ENCODE measurements at regions not wholly inside any gene's neighbourhood (a gene's known extent, or its start where the extent isn't known, plus 50 kb on each side); places are given as distances from the start of the nearest gene placed in this dataset.
"Not testable (repeated sequence)": the region's sequence is repeated elsewhere in the genome, so short reads cannot be mapped to it uniquely, and the experiment has no call there.

- H3K27ac ChIP-seq; ATAC-seq (replicated peaks in 6 of 8); H3K4me3 ChIP-seq; in situ Hi-C loops (cut with MboI; ENCODE audit: low pct_unique_long_range_greater_than_20kb in 2 of 9, low sequenced_read_pairs in 9 of 9, unreplicated experiment in 9 of 9); H3K4me1 ChIP-seq (replicated peaks in 1 of 2): not testable (repeated sequence)
- WGBS, 10 experiments, result 15 to 69% (median 50%) methylated on average over 5 to 10 of the region's 10 CpGs
Observed at GRCh38 chr21:9743566-9743965, 777.8 kb upstream of the TPTE start.

DNA sequence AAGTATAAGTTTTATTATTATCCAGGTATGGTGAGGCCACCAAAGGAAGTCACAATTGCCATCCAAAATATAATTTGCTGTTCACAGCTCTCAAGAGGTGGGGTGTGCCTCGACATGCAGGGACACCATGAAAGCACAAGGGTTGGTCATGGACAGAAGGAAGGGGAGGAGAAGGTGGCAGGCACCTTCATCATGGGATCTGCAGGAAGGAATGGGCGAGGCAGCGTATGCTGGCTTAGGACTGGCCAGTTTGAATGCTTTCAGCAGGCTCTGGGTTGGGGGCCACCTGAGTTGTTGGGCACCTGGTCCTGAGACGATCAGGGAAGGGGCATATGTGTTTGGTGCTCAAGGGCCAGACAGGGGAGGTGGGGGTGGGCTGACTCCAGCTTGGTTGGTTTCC is 777.2 kb upstream of the TPTE start:
- WGBS, 10 experiments, result 0 to 33% (median 7%) methylated on average over 1 to 4 of the region's 4 CpGs
- H3K4me3 ChIP-seq; H3K27ac ChIP-seq; H3K4me1 ChIP-seq (replicated peaks in 1 of 2); ATAC-seq (replicated peaks in 6 of 8); in situ Hi-C loops (cut with MboI; ENCODE audit: low pct_unique_long_range_greater_than_20kb in 2 of 9, low sequenced_read_pairs in 9 of 9, unreplicated experiment in 9 of 9): not testable (repeated sequence)

DNA sequence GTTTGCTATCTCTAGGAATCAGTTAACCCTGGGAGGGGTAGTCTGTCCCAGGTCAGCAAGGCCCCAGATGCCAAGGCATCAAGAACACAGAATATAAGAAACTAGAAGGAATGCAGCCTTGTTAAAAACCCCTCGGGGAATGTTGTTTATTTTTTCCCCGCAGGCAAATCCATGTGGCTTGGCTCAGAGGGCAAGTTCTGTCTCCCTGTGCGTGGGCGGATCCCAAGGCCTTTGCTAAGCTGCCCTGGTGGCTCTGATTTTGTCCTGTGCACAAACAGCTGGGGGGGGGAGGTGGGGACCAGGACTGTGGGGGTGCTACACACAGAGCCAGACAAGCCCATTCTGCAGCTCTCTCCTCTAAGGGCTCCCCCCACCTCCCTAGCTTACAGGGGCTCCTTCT is 776.8 kb upstream of the TPTE start:
- WGBS, 10 experiments, result 0 to 17% (median 0%) methylated on average over 1 to 3 of the region's 4 CpGs; no CpG with 5 or more reads in 5 of the 10 experiments
- H3K4me3 ChIP-seq; ATAC-seq (replicated peaks in 6 of 8); H3K27ac ChIP-seq; H3K4me1 ChIP-seq (replicated peaks in 1 of 2); in situ Hi-C loops (cut with MboI; ENCODE audit: low pct_unique_long_range_greater_than_20kb in 2 of 9, low sequenced_read_pairs in 9 of 9, unreplicated experiment in 9 of 9): not testable (repeated sequence)

GRCh38 chr21:9745457-9746108 is 775.8 kb upstream of the TPTE start:
- H3K27ac ChIP-seq, H3K4me3 ChIP-seq: not testable (repeated sequence)
- WGBS, 10 experiments, result 7 to 27% (median 17%) methylated on average over 3 to 9 of the region's 9 CpGs

DNA sequence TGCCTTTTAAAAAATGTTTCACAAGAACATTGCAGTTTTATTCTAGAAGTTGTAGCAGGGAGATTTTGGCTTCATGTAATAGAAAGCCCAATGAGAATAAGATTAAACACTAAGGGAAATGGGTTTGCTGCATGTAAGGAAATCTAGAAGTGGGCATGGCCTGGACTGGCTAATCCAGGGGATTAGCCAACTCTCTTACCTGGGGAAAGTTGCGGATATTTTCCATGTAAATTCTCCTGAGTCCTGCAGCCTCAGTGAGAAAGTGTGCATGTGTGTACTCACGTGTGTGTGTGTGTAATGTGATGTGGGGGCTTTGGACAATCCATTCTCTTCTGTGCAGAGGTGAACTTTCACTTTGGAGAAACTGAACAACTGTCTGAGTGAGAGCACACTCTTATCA is 775.1 kb upstream of the TPTE start:
- in situ Hi-C loops (cut with MboI; ENCODE audit: low pct_unique_long_range_greater_than_20kb in 2 of 9, low sequenced_read_pairs in 9 of 9, unreplicated experiment in 9 of 9), result not testable (repeated sequence)

More at GRCh38 chr21:9745457-9746108, 775.8 kb upstream of the TPTE start:
- ATAC-seq (replicated peaks in 6 of 8); H3K4me1 ChIP-seq (replicated peaks in 1 of 2); in situ Hi-C loops (cut with MboI; ENCODE audit: low pct_unique_long_range_greater_than_20kb in 2 of 9, low sequenced_read_pairs in 9 of 9, unreplicated experiment in 9 of 9): not testable (repeated sequence)

DNA sequence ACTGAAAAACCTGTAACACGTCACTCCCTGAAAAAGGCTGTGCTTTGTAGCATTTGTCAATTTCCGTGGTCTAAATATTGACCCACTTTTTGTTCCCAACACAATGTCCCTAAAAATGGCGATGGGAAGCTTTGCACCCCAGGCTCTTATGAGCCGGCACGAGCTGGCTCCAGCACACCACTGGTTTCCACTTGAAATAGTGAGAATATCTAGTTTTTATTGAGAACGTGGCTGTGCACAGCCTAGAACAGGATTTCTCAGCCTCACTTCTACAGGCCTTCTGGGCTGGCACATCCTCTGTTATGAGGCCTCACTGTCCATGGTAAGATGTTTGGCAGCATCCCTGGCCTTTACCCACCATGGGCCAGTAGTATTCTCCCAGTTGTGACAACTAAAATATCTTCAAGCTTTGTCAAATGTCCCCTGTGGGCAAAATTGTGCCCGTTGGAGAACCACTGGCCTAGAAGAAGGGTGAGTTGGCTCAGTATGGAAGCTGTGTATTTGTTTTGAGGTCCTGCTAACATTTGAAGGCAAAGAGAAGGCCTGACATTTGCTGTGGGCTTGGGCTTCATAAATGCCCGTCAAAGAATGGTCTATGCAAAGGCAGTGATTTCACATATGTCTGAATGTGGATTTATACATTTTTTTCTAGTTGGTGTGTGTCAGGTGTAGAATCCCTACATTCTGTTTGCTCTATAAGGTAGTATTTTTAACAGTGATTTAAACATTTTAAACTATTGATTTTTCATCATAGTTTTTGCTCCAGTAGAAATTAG is 774.4 kb upstream of the TPTE start:
- in situ Hi-C loops (cut with MboI; ENCODE audit: low pct_unique_long_range_greater_than_20kb in 2 of 9, low sequenced_read_pairs in 9 of 9, unreplicated experiment in 9 of 9); H3K4me3 ChIP-seq; H3K4me1 ChIP-seq (replicated peaks in 1 of 2); H3K27ac ChIP-seq; ATAC-seq (replicated peaks in 6 of 8): not testable (repeated sequence)
- 0 to 23% (median 8%) methylated on average over 2 to 7 of the region's 8 CpGs for WGBS, 10 experiments

More for the DNA sequence above, 775.1 kb upstream of the TPTE start:
- not testable (repeated sequence) for ATAC-seq (replicated peaks in 6 of 8); H3K4me3 ChIP-seq; H3K4me1 ChIP-seq (replicated peaks in 1 of 2); H3K27ac ChIP-seq
- WGBS, 10 experiments, result 13 to 88% (median 35%) methylated on average over 1 to 2 of the region's 2 CpGs; no CpG with 5 or more reads in 3 of the 10 experiments

DNA sequence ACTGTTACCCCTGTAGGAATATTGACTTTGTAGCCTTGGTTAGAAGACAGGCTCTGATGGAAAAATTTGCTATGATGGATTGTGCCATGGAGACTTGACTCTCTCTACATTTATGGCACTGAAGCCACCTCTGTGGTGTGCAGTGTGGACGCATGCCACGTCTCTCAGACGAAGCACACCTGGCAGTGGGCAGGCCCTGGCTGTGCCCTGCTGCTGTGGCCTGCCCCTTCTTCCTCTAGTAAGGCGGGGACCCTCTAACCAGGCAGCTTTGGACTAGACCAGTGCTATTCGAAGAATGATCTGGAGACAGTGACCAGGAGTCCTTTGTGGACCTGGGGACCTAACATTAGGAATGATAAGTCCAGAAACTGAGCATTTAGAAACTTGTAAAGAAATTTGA is 773.5 kb upstream of the TPTE start:
- in situ Hi-C loops (cut with MboI; ENCODE audit: low pct_unique_long_range_greater_than_20kb in 2 of 9, low sequenced_read_pairs in 9 of 9, unreplicated experiment in 9 of 9); ATAC-seq (replicated peaks in 6 of 8); H3K4me1 ChIP-seq (replicated peaks in 1 of 2); H3K27ac ChIP-seq; H3K4me3 ChIP-seq: not testable (repeated sequence)
- 5 to 31% (median 9%) methylated on average over 3 to 4 of the region's 5 CpGs; no CpG with 5 or more reads in 6 of the 10 experiments for WGBS, 10 experiments

DNA sequence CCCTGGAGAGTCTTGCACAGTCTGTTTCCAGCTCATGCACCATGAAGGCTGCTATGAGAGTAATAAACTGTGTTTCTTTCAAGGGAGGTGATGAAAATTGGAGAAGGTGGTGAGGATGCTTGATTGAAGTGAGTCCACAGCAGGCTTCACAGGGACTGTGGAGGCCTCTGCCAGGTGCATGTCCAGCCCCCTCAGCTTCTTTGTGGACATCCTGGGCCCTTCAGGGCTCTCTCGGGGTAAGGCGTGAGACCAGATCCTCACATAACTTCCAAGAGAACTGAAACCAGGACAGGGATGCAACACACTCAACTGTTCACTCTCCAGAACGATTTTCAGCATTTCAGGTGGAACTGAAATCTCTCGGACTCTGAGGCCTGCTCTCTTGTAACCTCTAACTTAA is 772.9 kb upstream of the TPTE start:
- H3K4me3 ChIP-seq; H3K27ac ChIP-seq; H3K4me1 ChIP-seq (replicated peaks in 1 of 2); in situ Hi-C loops (cut with MboI; ENCODE audit: low pct_unique_long_range_greater_than_20kb in 2 of 9, low sequenced_read_pairs in 9 of 9, unreplicated experiment in 9 of 9); ATAC-seq (replicated peaks in 6 of 8): not testable (repeated sequence)
- 0 to 27% (median 11%) methylated on average over 2 to 4 of the region's 4 CpGs for WGBS, 10 experiments

DNA sequence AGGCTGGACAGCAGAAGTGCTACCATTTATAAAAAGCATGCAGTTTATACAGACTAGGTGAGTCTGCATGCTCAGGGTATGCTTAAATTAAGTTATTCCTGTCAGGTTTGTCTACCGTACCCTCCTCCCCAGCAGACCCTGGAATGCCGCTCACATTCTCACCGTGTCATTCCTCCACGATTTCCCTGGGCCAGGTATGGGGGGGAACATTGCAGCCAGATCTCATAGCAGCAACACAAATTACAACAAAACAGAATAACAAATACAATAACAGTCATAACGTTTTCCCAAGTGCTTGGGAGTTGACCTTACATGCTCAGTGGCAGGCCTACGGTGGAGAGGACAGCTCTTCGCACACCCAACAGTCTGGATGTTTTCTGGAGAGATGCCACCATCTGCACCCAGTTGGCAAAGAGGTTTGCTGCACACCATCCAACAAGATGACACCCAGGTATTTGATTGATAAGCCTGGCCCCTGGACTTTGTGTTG is 771.6 kb upstream of the TPTE start:
- H3K4me3 ChIP-seq; in situ Hi-C loops (cut with MboI; ENCODE audit: low pct_unique_long_range_greater_than_20kb in 2 of 9, low sequenced_read_pairs in 9 of 9, unreplicated experiment in 9 of 9); ATAC-seq (replicated peaks in 6 of 8); H3K27ac ChIP-seq; H3K4me1 ChIP-seq (replicated peaks in 1 of 2): not testable (repeated sequence)
- 26 to 73% (median 52%) methylated on average over 1 to 7 of the region's 7 CpGs for WGBS, 10 experiments

DNA sequence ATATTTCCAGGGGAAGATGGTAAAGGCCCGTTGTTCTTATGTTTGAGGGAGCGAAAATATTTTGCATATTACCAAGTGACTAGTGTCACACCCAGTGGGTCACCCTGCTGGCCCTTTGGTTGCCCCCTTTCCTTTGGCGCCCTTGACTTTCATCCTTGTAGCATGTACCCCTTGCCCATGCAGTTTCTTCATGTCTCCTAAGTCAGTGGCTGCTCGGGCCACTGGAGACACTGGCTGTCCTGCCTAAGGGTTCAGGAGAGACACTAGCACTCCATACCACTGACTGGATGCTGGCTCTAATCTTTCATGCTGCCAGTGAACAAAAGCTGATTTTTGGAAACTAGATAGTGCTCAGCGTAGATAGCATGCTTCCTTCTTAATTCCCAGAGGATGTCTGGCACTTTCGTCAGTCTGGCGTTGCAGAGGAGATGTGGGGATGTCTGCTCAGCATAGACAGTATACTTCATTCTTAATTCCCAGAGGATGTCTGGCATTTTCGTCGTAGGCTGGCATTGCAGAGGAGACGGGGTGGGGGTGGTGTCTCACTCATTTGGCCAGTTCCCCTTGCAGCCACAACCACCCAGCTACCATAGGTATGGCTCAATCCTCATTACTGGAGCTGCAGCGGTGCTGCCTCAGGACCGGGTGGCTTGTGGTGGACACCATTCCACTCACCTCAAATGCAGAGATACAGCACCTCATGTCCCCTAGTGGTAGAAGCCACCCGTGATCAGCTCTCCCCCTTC is 770.9 kb upstream of the TPTE start:
- 0 to 47% (median 30%) methylated on average over 2 to 13 of the region's 13 CpGs for WGBS, 10 experiments
- no peak overlapping the region for H3K27ac ChIP-seq
- in situ Hi-C loops (cut with MboI; ENCODE audit: low pct_unique_long_range_greater_than_20kb in 2 of 9, low sequenced_read_pairs in 9 of 9, unreplicated experiment in 9 of 9), result no loop called here
- no peak for ATAC-seq (replicated peaks in 6 of 8)
- H3K4me3 ChIP-seq, result no peak overlapping the region
- no peaks in the 10 kb centered on the region for H3K4me1 ChIP-seq (replicated peaks in 1 of 2)

DNA sequence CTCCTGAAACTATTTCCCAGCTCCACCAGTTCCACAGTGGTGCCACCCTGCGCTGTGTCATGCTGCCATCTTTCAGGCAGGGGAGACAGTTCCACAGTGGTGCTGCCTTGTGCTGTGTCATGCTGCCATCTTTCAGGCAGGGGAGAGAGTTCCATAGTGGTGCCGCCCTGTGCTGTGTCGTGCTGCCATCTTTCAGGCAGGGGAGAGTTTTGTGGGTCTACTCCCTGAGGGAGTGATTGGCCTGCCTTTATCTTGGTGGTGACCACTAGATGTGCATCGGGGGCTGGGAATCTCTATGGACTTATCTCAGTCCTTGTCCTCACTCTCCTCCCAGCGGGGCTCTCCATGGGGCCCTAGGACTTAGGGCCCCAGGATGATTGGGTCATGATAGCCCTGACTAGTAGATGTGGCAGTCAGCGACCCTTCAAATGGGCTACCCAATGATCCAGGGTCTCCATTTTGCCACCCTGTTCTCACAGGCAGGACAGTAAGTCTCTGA is 770.2 kb upstream of the TPTE start:
- ATAC-seq (replicated peaks in 6 of 8); H3K4me3 ChIP-seq; H3K27ac ChIP-seq; in situ Hi-C loops (cut with MboI; ENCODE audit: low pct_unique_long_range_greater_than_20kb in 2 of 9, low sequenced_read_pairs in 9 of 9, unreplicated experiment in 9 of 9); H3K4me1 ChIP-seq (replicated peaks in 1 of 2): not testable (repeated sequence)
- 4 to 58% (median 20%) methylated on average over 1 to 6 of the region's 6 CpGs for WGBS, 10 experiments

DNA sequence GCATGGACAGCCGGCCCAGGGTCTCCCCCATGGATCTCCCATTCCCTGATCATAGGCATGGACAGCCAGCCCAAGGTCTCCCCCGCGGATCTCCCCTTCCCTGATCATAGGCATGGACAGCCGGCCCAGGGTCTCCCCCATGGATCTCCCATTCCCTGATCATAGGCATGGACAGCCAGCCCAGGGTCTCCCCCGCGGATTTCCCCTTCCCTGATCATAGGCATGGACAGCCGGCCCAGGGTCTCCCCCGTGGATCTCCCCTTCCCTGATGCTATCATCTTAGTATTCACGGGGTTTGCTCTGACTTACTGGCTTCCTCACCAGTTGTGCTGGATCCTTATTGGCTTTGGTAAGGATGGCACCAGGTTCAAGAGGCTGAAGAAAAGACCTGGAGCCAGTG is 769.4 kb upstream of the TPTE start:
- H3K4me1 ChIP-seq (replicated peaks in 1 of 2); H3K27ac ChIP-seq; H3K4me3 ChIP-seq; in situ Hi-C loops (cut with MboI; ENCODE audit: low pct_unique_long_range_greater_than_20kb in 2 of 9, low sequenced_read_pairs in 9 of 9, unreplicated experiment in 9 of 9); ATAC-seq (replicated peaks in 6 of 8): not testable (repeated sequence)
- WGBS, 10 experiments, result 0 to 70% (median 31%) methylated on average over 2 to 9 of the region's 9 CpGs; no CpG with 5 or more reads in 1 of the 10 experiments

DNA sequence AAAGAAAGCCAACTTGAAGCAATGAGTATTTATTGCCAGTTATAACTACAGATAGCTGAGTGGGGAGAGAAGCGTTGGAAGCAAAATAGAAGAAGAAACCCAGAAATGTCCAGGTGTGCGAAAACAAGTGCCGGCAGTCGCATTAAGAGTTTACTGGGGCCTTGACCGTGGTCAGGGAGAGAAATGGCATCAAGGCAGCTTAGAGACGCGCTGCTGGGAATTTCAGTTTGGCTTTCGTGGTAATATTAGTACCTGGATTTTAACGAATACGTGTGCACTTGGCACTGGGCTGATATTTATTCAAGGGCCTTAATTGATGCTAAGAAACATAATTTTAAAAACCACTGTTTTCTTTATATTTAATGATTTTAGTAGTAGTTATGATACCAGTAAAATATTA is 767.9 kb upstream of the TPTE start:
- H3K4me1 ChIP-seq (replicated peaks in 1 of 2); H3K27ac ChIP-seq; in situ Hi-C loops (cut with MboI; ENCODE audit: low pct_unique_long_range_greater_than_20kb in 2 of 9, low sequenced_read_pairs in 9 of 9, unreplicated experiment in 9 of 9); ATAC-seq (replicated peaks in 6 of 8); H3K4me3 ChIP-seq: not testable (repeated sequence)
- WGBS, 10 experiments, result 17 to 68% (median 44%) methylated on average over 5 to 10 of the region's 10 CpGs

Data from motor neuron (in vitro differentiated cells).